Neural cell (in vitro differentiated cells): ENCODE measurements at regions not wholly inside any gene's neighbourhood (a gene's known extent, or its start where the extent isn't known, plus 50 kb on each side); places are given as distances from the start of the nearest gene placed in this dataset.

Source experiments
- H2AFZ ChIP-seq: fragments of 200-600, 300-800 bp; sonication (generic), shearing (Covaris generic); 2 replicates; pipeline ENCODE4 v1.6.0; 2014; ENCODE audit warnings: low read depth, mild to moderate bottlenecking, antibody characterized with exemption, low read length, moderate library complexity
- H3F3A ChIP-seq: fragments of 200-600 bp; shearing (Covaris generic); 2 replicates; pipeline ENCODE4 v1.6.1; 2016; ENCODE audit warnings: mild to moderate bottlenecking, moderate library complexity, mixed read lengths, antibody characterized with exemption, low read length; ENCODE audit not compliant: insufficient read depth, poor library complexity, severe bottlenecking
- H3K27ac ChIP-seq: fragments of 200-600, 300-800 bp; sonication (generic), shearing (Covaris generic); 2 replicates; pipeline ENCODE4 v1.5.1; 2014; ENCODE audit warnings: mild to moderate bottlenecking, low read length, moderate library complexity
- H3K27me3 ChIP-seq: fragments of 300-800, 200-600 bp; sonication (generic), shearing (Covaris generic); 2 replicates; pipeline ENCODE4 v1.6.0; 2014; ENCODE audit warnings: mild to moderate bottlenecking, low read depth, low read length, moderate library complexity; ENCODE audit not compliant: insufficient read depth
- H3K36me3 ChIP-seq: fragments of 300-800, 200-600 bp; sonication (generic), shearing (Covaris generic); 2 replicates; pipeline ENCODE4 v1.5.1; 2014; ENCODE audit warnings: mild to moderate bottlenecking, antibody characterized with exemption, low read length, moderate library complexity; ENCODE audit not compliant: insufficient read depth
- H3K4me2 ChIP-seq: fragments of 300-800, 200-600 bp; sonication (generic), shearing (Covaris generic); 2 replicates; pipeline ENCODE4 v1.6.0; 2014; ENCODE audit warnings: mild to moderate bottlenecking, low read length
- H3K4me3 ChIP-seq: fragments of 300-800, 200-600 bp; sonication (generic), shearing (Covaris generic); 2 replicates; pipeline ENCODE4 v1.5.1; 2014; ENCODE audit warnings: mild to moderate bottlenecking, low read length, moderate library complexity
- H3K79me2 ChIP-seq: fragments of 200-600 bp; shearing (Covaris generic); replicated peaks from 2 replicates; pipeline ENCODE4 v1.6.0; 2014; ENCODE audit warnings: mild to moderate bottlenecking, low read length, moderate library complexity; ENCODE audit not compliant: insufficient read depth
- H3K9ac ChIP-seq: fragments of 300-800, 200-600 bp; sonication (generic), shearing (Covaris generic); 2 replicates; pipeline ENCODE4 v1.6.1; 2016; ENCODE audit warnings: mild to moderate bottlenecking, low read length, mixed read lengths
- H3K9me2 ChIP-seq: fragments of 200-600 bp; shearing (Covaris generic); 2 replicates; pipeline ENCODE4 v1.6.1; 2016; ENCODE audit warnings: mild to moderate bottlenecking, low read length, mixed read lengths; ENCODE audit not compliant: insufficient read depth
- H3K9me3 ChIP-seq: fragments of 200-600, 300-800 bp; sonication (generic), shearing (Covaris generic); 2 replicates; pipeline ENCODE4 v1.6.1; 2016; ENCODE audit warnings: mild to moderate bottlenecking, mixed run types, low read length, moderate library complexity, mixed read lengths
- H4K20me1 ChIP-seq: fragments of 200-600 bp; shearing (Covaris generic); 2 replicates; pipeline ENCODE4 v1.6.1; 2016; ENCODE audit warnings: mild to moderate bottlenecking, mixed run types; ENCODE audit not compliant: insufficient read depth
- EP300 ChIP-seq: fragments of 450-650 bp; conservative IDR thresholded peaks from 2 replicates; pipeline ENCODE4 v1.6.1; 2014; ENCODE audit warnings: antibody characterized with exemption, mild to moderate bottlenecking, moderate library complexity; ENCODE audit not compliant: poor library complexity, severe bottlenecking
- EZH2 ChIP-seq: fragments of 200-600, 300-800 bp; shearing (Covaris generic), sonication (generic); IDR thresholded peaks from 2 replicates; pipeline ENCODE4 v1.6.1; 2014; ENCODE audit warnings: antibody characterized with exemption, low read length, borderline replicate concordance, mild to moderate bottlenecking; ENCODE audit not compliant: insufficient read depth, poor library complexity, severe bottlenecking
- MXI1 ChIP-seq: fragments of 450-650 bp; conservative IDR thresholded peaks from 2 replicates; pipeline ENCODE4 v1.6.1; 2014; ENCODE audit warnings: antibody characterized with exemption, mild to moderate bottlenecking; ENCODE audit not compliant: poor library complexity, severe bottlenecking
- POLR2AphosphoS5 ChIP-seq: IDR thresholded peaks from 2 replicates; pipeline ENCODE4 v1.6.1; 2012
- RAD21 ChIP-seq: fragments of 450-650 bp; conservative IDR thresholded peaks from 2 replicates; pipeline ENCODE4 v1.6.1; 2014; ENCODE audit warnings: antibody characterized with exemption, mild to moderate bottlenecking, moderate library complexity
- SMC3 ChIP-seq: fragments of 450-650 bp; conservative IDR thresholded peaks from 2 replicates; pipeline ENCODE4 v1.6.1; 2014; ENCODE audit warnings: antibody characterized with exemption, mild to moderate bottlenecking, moderate library complexity; ENCODE audit not compliant: poor library complexity
- TAF1 ChIP-seq: IDR thresholded peaks from 2 replicates; pipeline ENCODE4 v1.6.1; 2012; ENCODE audit warnings: low read depth
- TF ChIP-seq, protein P1 (sequence below): IDR thresholded peaks from 2 replicates; pipeline ENCODE4 v1.6.1; 2012; ENCODE audit warnings: borderline replicate concordance
- TF ChIP-seq, protein P2 (sequence below): fragments of 450-650 bp; IDR thresholded peaks from 2 replicates; pipeline ENCODE4 v1.5.1; 2014; ENCODE audit warnings: antibody characterized with exemption, mild to moderate bottlenecking, moderate library complexity; ENCODE audit not compliant: poor library complexity, severe bottlenecking

DNA sequence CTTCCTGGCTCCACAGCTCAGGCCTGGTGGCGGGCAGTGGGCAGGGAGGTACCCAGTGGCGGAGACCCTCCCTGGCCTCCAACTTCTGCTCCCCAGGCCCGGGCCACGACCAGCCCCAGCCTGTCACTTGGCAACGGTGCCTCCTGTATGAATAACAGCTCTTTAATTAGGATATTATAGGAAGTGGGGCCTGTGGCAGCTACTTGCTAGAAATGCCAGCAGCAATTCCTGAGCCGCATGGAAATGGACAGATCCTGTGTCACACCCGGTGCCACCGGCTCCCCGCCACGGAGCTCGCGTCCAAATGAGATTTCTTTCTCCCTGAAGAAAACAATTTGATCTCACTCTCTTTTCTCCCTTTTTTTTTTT, 104.5 kb downstream of the CHST1 start:
- Histone ChIP-seq H3K27ac (no peak overlapping the region), H3K79me2 (no peaks in the 10 kb centered on the region), H4K20me1 (no peaks in the 10 kb centered on the region), H3K9me3 (no peaks in the 10 kb centered on the region), H3F3A (no peaks in the 10 kb centered on the region), H3K4me3 (no peak overlapping the region), H3K9ac (peak overlapping the region; percentile 16), H3K4me2 (no peak overlapping the region), H3K9me2 (no peaks in the 10 kb centered on the region), H3K36me3 (no peaks in the 10 kb centered on the region), H2AFZ (no peak overlapping the region), H3K27me3 (no peaks in the 10 kb centered on the region)
- no peak for TF ChIP-seq EZH2

DNA sequence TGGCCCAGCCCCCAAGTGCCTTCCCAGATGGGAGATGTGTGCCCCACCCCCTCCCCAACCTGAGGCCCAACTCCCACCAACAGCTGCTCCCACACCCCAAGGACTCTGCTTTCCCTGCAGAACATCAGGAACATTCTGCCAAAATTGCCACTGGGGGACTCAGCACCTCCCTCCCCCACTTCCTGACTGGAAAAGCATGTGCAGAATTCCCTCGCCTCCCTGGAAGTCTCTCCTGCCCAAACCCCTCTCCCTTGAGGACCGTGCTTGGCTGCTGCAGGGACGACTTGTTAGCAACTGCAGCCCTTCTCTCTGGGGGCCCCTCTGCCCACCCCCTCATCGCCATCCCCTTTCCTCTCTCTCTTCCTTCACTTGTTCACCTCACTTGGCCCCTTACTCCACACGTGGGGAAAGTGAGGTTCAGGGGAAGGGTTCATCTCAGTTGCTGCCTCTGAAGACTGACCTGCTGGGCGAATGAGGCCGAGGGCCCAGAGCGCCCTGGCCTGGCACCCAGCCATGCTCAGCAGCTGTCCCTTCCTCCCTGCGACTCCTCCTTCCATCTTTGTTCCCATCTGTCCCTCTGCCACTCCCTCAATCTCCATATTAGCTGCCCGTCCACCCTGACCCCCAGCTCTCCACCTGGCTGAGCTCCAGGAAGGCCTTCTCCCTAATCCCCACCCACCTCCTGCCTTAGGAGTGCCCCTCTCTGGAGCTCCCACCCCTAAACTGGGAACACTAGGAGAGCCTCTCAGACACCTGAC, 105.1 kb downstream of the CHST1 start:
- no peak overlapping the region for H3K27ac ChIP-seq
- H3K9me3 ChIP-seq: no peaks in the 10 kb centered on the region
- TF ChIP-seq, protein P1, sequence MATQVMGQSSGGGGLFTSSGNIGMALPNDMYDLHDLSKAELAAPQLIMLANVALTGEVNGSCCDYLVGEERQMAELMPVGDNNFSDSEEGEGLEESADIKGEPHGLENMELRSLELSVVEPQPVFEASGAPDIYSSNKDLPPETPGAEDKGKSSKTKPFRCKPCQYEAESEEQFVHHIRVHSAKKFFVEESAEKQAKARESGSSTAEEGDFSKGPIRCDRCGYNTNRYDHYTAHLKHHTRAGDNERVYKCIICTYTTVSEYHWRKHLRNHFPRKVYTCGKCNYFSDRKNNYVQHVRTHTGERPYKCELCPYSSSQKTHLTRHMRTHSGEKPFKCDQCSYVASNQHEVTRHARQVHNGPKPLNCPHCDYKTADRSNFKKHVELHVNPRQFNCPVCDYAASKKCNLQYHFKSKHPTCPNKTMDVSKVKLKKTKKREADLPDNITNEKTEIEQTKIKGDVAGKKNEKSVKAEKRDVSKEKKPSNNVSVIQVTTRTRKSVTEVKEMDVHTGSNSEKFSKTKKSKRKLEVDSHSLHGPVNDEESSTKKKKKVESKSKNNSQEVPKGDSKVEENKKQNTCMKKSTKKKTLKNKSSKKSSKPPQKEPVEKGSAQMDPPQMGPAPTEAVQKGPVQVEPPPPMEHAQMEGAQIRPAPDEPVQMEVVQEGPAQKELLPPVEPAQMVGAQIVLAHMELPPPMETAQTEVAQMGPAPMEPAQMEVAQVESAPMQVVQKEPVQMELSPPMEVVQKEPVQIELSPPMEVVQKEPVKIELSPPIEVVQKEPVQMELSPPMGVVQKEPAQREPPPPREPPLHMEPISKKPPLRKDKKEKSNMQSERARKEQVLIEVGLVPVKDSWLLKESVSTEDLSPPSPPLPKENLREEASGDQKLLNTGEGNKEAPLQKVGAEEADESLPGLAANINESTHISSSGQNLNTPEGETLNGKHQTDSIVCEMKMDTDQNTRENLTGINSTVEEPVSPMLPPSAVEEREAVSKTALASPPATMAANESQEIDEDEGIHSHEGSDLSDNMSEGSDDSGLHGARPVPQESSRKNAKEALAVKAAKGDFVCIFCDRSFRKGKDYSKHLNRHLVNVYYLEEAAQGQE: no peak
- TF ChIP-seq SMC3 (no peak), POLR2AphosphoS5 (no peak), TAF1 (no peak), EP300 (no peak), MXI1 (no peak), RAD21 (no peak)
- TF ChIP-seq, protein P2, sequence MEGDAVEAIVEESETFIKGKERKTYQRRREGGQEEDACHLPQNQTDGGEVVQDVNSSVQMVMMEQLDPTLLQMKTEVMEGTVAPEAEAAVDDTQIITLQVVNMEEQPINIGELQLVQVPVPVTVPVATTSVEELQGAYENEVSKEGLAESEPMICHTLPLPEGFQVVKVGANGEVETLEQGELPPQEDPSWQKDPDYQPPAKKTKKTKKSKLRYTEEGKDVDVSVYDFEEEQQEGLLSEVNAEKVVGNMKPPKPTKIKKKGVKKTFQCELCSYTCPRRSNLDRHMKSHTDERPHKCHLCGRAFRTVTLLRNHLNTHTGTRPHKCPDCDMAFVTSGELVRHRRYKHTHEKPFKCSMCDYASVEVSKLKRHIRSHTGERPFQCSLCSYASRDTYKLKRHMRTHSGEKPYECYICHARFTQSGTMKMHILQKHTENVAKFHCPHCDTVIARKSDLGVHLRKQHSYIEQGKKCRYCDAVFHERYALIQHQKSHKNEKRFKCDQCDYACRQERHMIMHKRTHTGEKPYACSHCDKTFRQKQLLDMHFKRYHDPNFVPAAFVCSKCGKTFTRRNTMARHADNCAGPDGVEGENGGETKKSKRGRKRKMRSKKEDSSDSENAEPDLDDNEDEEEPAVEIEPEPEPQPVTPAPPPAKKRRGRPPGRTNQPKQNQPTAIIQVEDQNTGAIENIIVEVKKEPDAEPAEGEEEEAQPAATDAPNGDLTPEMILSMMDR: no peak
- H3K4me3 ChIP-seq: no peak overlapping the region
- H3F3A ChIP-seq: no peaks in the 10 kb centered on the region
- H3K4me2 ChIP-seq: no peak overlapping the region
- H3K36me3 ChIP-seq: no peaks in the 10 kb centered on the region
- H3K9me2 ChIP-seq: no peaks in the 10 kb centered on the region
- no peak overlapping the region for H2AFZ ChIP-seq
- no peaks in the 10 kb centered on the region for H4K20me1 ChIP-seq
- H3K27me3 ChIP-seq: no peaks in the 10 kb centered on the region
- H3K79me2 ChIP-seq: no peaks in the 10 kb centered on the region
- H3K9ac ChIP-seq: peak overlapping the region; percentile 16
